B cell (primary cell): ENCODE measurements at regions not wholly inside any gene's neighbourhood (a gene's known extent, or its start where the extent isn't known, plus 50 kb on each side); places are given as distances from the start of the nearest gene placed in this dataset.

Experiments used
- EZH2 ChIP-seq: IDR thresholded peaks from 2 replicates; pipeline ENCODE4 v1.6.1; 2012; ENCODE audit warnings: borderline replicate concordance, low read depth, mild to moderate bottlenecking, moderate library complexity, low read length; ENCODE audit not compliant: insufficient read depth, poor library complexity, severe bottlenecking
- TF ChIP-seq, protein P1 (sequence below): fragments of 200-600 bp; IDR thresholded peaks from one replicate; pipeline ENCODE4 v1.8.0; 2022; ENCODE audit warnings: antibody characterized with exemption, mild to moderate bottlenecking

DNA sequence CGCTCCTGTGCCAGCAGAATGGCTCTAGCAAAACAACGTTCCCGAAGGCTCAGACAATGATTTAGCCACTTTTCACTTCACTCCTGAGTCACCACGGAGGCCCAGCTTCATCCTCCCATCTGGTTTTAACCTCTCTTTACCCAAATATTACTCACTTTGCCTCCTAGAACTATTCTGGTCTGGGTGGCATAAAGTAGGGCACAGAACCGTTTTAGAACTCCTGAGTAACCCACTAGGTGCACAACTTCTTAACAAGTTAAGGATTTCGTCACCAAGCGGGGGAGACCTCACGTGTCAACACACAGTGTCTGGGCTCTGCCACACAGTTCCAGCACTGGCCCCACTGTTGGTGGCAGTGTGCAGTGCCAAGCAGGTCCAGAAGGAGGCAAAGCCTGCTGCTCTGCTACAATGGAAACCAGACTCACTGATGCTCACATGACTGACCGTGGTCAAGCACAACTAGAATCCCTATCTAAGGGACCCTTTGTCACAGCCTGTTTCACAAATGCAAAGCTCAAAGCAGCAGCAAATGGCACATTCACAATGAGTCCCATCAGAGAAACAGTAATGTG lies 121.7 kb downstream of the SIPA1L2 start:
- TF ChIP-seq, protein P1, sequence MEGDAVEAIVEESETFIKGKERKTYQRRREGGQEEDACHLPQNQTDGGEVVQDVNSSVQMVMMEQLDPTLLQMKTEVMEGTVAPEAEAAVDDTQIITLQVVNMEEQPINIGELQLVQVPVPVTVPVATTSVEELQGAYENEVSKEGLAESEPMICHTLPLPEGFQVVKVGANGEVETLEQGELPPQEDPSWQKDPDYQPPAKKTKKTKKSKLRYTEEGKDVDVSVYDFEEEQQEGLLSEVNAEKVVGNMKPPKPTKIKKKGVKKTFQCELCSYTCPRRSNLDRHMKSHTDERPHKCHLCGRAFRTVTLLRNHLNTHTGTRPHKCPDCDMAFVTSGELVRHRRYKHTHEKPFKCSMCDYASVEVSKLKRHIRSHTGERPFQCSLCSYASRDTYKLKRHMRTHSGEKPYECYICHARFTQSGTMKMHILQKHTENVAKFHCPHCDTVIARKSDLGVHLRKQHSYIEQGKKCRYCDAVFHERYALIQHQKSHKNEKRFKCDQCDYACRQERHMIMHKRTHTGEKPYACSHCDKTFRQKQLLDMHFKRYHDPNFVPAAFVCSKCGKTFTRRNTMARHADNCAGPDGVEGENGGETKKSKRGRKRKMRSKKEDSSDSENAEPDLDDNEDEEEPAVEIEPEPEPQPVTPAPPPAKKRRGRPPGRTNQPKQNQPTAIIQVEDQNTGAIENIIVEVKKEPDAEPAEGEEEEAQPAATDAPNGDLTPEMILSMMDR, result no peak
- no peak for TF ChIP-seq EZH2
